ENCODE measurements at regions not wholly inside any gene's neighbourhood (a gene's known extent, or its start where the extent isn't known, plus 50 kb on each side); places are given as distances from the start of the nearest gene placed in this dataset.

GRCh38 chr3:196147116-196147515 is 64.1 kb downstream of the ZDHHC19 start:
- TF ChIP-seq POLR2AphosphoS5 (IDR thresholded peaks at IDR 0.05; ENCODE audit: low read depth, low read length) (no peak), REST (IDR thresholded peaks at IDR 0.05; ENCODE audit: insufficient read depth in 1 of 2, low read depth in 2 of 2, low read length in 1 of 2) (no peak), TCF7L2 (IDR thresholded peaks at IDR 0.05; ENCODE audit: low read depth, low read length) (no peak)
- TF ChIP-seq, protein P1, sequence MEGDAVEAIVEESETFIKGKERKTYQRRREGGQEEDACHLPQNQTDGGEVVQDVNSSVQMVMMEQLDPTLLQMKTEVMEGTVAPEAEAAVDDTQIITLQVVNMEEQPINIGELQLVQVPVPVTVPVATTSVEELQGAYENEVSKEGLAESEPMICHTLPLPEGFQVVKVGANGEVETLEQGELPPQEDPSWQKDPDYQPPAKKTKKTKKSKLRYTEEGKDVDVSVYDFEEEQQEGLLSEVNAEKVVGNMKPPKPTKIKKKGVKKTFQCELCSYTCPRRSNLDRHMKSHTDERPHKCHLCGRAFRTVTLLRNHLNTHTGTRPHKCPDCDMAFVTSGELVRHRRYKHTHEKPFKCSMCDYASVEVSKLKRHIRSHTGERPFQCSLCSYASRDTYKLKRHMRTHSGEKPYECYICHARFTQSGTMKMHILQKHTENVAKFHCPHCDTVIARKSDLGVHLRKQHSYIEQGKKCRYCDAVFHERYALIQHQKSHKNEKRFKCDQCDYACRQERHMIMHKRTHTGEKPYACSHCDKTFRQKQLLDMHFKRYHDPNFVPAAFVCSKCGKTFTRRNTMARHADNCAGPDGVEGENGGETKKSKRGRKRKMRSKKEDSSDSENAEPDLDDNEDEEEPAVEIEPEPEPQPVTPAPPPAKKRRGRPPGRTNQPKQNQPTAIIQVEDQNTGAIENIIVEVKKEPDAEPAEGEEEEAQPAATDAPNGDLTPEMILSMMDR (IDR thresholded peaks at IDR 0.05) = no peak
- CTCF ChIA-PET = no interaction called here
- no peak for ATAC-seq
- BruUV-seq (replicated peaks) = no TSS peak
- Histone ChIP-seq H3K9me3 (ENCODE audit: control insufficient read depth, insufficient read depth, low read depth, low read length) (no peaks in the 10 kb centered on the region), H3K36me3 (ENCODE audit: control insufficient read depth, insufficient read depth, low read length) (no peaks in the 10 kb centered on the region), H3K27me3 (ENCODE audit: control insufficient read depth, insufficient read depth, low read length) (no peaks in the 10 kb centered on the region), H3K4me3 (ENCODE audit: low read depth in 2 of 2, low read length in 2 of 2) (no peak overlapping the region), H3K27ac (ENCODE audit: low read length) (no peak overlapping the region), H3K4me1 (ENCODE audit: control insufficient read depth, insufficient read depth, low read length) (0 out of 2 replicates have a peak, but pooled peaks cover 5% of the 10 kb centered on the region)
- in situ Hi-C loops (cut with HindIII; ENCODE audit: low pct_unique_long_range_greater_than_20kb, low sequenced_read_pairs) (no loop called here), intact Hi-C loops (cut with micrococcal nuclease; ENCODE audit: unreplicated experiment) (no loop called here)
- POLR2A ChIA-PET = interaction anchor here (0.7 kb wide), 1 partner anchor 52 kb away, joined by 5 read pairs; no protein-coding TSS in a partner anchor
- DNase-seq (ENCODE audit: low read depth, low spot score) = no peak

GRCh38 chr3:196145468-196146262 is 63.8 kb upstream of the TFRC start:
- intact Hi-C loops (cut with micrococcal nuclease; ENCODE audit: unreplicated experiment) = no loop called here
- no peak overlapping the region for H3K4me3 ChIP-seq (ENCODE audit: low read depth in 2 of 2, low read length in 2 of 2)
- DNase-seq (ENCODE audit: low read depth, low spot score) (no peak), ATAC-seq (no peak)
- ChIA-PET POLR2A (no interaction called here), CTCF (no interaction called here)
- no peaks in the 10 kb centered on the region for H3K9me3 ChIP-seq (ENCODE audit: control insufficient read depth, insufficient read depth, low read depth, low read length)
- no peaks in the 10 kb centered on the region for H3K27me3 ChIP-seq (ENCODE audit: control insufficient read depth, insufficient read depth, low read length)
- in situ Hi-C loops (cut with HindIII; ENCODE audit: low pct_unique_long_range_greater_than_20kb, low sequenced_read_pairs) = no loop called here
- BruUV-seq (replicated peaks) = no TSS peak
- TF ChIP-seq POLR2AphosphoS5 (IDR thresholded peaks at IDR 0.05; ENCODE audit: low read depth, low read length) (no peak), SIN3A (IDR thresholded peaks at IDR 0.05; ENCODE audit: borderline replicate concordance, insufficient read depth, low read depth, low read length) (no peak), TCF7L2 (IDR thresholded peaks at IDR 0.05; ENCODE audit: low read depth, low read length) (no peak), REST (IDR thresholded peaks at IDR 0.05; ENCODE audit: insufficient read depth in 1 of 2, low read depth in 2 of 2, low read length in 1 of 2) (no peak)
- TF ChIP-seq, protein P1 (IDR thresholded peaks at IDR 0.05) = no peak
- no peaks in the 10 kb centered on the region for H3K36me3 ChIP-seq (ENCODE audit: control insufficient read depth, insufficient read depth, low read length)
- H3K4me1 ChIP-seq (ENCODE audit: control insufficient read depth, insufficient read depth, low read length) = 0 out of 2 replicates have a peak, but pooled peaks cover 5% of the 10 kb centered on the region
- no peak overlapping the region for H3K27ac ChIP-seq (ENCODE audit: low read length)

Measured in Panc1 (cell line).